SK-N-SH (cell line): ENCODE measurements at regions not wholly inside any gene's neighbourhood (a gene's known extent, or its start where the extent isn't known, plus 50 kb on each side); places are given as distances from the start of the nearest gene placed in this dataset.

Source experiments
- CTCF ChIA-PET: fragments of 300-600, 350-600 bp; formaldehyde crosslinking; extraction: SDS; loops from one replicate; lab custom pipeline; 2021; lab: Yijun Ruan, JAX
- POLR2A ChIA-PET: fragments of 350-600 bp; sonication (Branson Sonifier 250); formaldehyde crosslinking; extraction: SDS; loops from one replicate; lab custom pipeline; 2020; ENCODE audit warnings: antibody characterized with exemption, inconsistent platforms; lab: Yijun Ruan, JAX
- DNase-seq: peaks from one replicate; pipeline ENCODE4 v3.0.0; 2012
- H2AFZ ChIP-seq: fragments of 200-600 bp; sonication (generic); 2 replicates; pipeline ENCODE4 v1.8.1; 2016; ENCODE audit warnings: antibody characterized with exemption, mild to moderate bottlenecking, low read depth
- H3F3A ChIP-seq: fragments of 200-600 bp; sonication (generic); replicated peaks from 2 replicates; pipeline ENCODE3; 2016; ENCODE audit warnings: antibody characterized with exemption, mild to moderate bottlenecking; ENCODE audit not compliant: insufficient read depth
- H3K27ac ChIP-seq, 2 experiments: fragments of 200-500 bp in 1 of 2; fragments of 200-600 bp in 1 of 2; sonication (Bioruptor generic) in 1 of 2; sonication (generic), shearing (Covaris generic) in 1 of 2; 2 replicates each; pipeline versions ENCODE4 v1.5.1 to v1.6.1; 2014 to 2016; ENCODE audit warnings: low read depth in 2 of 2, inconsistent platforms in 1 of 2, low read length in 1 of 2, mild to moderate bottlenecking in 1 of 2, mixed read lengths in 1 of 2
- H3K27me3 ChIP-seq: fragments of 200-600 bp; sonication (generic), shearing (Covaris generic); 2 replicates; pipeline ENCODE4 v1.6.1; 2016; ENCODE audit warnings: mixed run types; ENCODE audit not compliant: insufficient read depth
- H3K36me3 ChIP-seq, 2 experiments: fragments of 200-500 bp in 1 of 2; fragments of 200-600 bp in 1 of 2; sonication (Bioruptor generic) in 1 of 2; sonication (generic) in 1 of 2; replicated peaks in 1 of 2; 2 replicates each; pipeline versions ENCODE3 to v1.5.1; 2014 to 2016; ENCODE audit warnings: low read length in 1 of 2, mild to moderate bottlenecking in 1 of 2; ENCODE audit not compliant: insufficient read depth in 2 of 2, control insufficient read depth in 1 of 2
- H3K4me1 ChIP-seq, 2 experiments: fragments of 200-500 bp in 1 of 2; fragments of 200-600 bp in 1 of 2; sonication (Bioruptor generic) in 1 of 2; sonication (generic), shearing (Covaris generic) in 1 of 2; 2 replicates each; pipeline versions ENCODE4 v1.5.1 to v1.6.1; 2014 to 2016; ENCODE audit warnings: low read depth in 1 of 2, low read length in 1 of 2, mixed run types in 1 of 2; ENCODE audit not compliant: insufficient read depth in 2 of 2, control insufficient read depth in 1 of 2
- H3K4me2 ChIP-seq: fragments of 200-600 bp; sonication (generic), shearing (Covaris generic); 2 replicates; pipeline ENCODE4 v1.6.1; 2017; ENCODE audit warnings: mixed run types
- H3K4me3 ChIP-seq, 2 experiments: fragments of 200-500 bp in 1 of 2; fragments of 200-600 bp in 1 of 2; sonication (Bioruptor generic) in 1 of 2; sonication (generic), shearing (Covaris generic) in 1 of 2; 2 replicates each; pipeline versions ENCODE4 v1.5.1 to v1.8.1; 2014 to 2016; ENCODE audit warnings: low read depth in 2 of 2, inconsistent platforms in 1 of 2, low read length in 1 of 2, mild to moderate bottlenecking in 1 of 2, mixed read lengths in 1 of 2, moderate library complexity in 1 of 2
- H3K79me2 ChIP-seq: fragments of 200-600 bp; sonication (generic); 2 replicates; pipeline ENCODE4 v1.8.1; 2017; ENCODE audit warnings: mild to moderate bottlenecking; ENCODE audit not compliant: insufficient read depth
- H3K9ac ChIP-seq: fragments of 200-600 bp; sonication (generic); 2 replicates; pipeline ENCODE4 v1.6.1; 2017; ENCODE audit warnings: mixed run types
- H3K9me2 ChIP-seq: fragments of 200-600 bp; sonication (generic); 2 replicates; pipeline ENCODE4 v1.6.1; 2017; ENCODE audit warnings: mixed run types
- H3K9me3 ChIP-seq: fragments of 200-600 bp; sonication (generic); 2 replicates; pipeline ENCODE4 v1.6.1; 2017; ENCODE audit warnings: mixed run types, mild to moderate bottlenecking, moderate library complexity
- H4K20me1 ChIP-seq: fragments of 200-600 bp; sonication (generic); 2 replicates; pipeline ENCODE4 v1.6.1; 2017; ENCODE audit warnings: mild to moderate bottlenecking, mixed run types; ENCODE audit not compliant: insufficient read depth
- ELF1 ChIP-seq: IDR thresholded peaks from 2 replicates; pipeline ENCODE4 v1.4.0; 2012
- EZH2phosphoT487 ChIP-seq: fragments of 200-600 bp; sonication (generic); IDR thresholded peaks from 2 replicates; pipeline ENCODE4 v1.6.1; 2017; ENCODE audit warnings: low read depth, mixed run types, mild to moderate bottlenecking, antibody characterized with exemption, moderate library complexity, borderline replicate concordance
- FOSL2 ChIP-seq: IDR thresholded peaks from 2 replicates; pipeline ENCODE4 v1.4.0; 2012; ENCODE audit warnings: low read depth, mild to moderate bottlenecking, moderate library complexity, borderline replicate concordance
- FOXJ3 ChIP-seq: sonication (generic); formaldehyde crosslinking; IDR thresholded peaks from 2 replicates; pipeline ENCODE4 v1.5.1; 2020; ENCODE audit warnings: mild to moderate bottlenecking, missing genetic modification reagents
- GATA2 ChIP-seq: sonication (generic); formaldehyde crosslinking; IDR thresholded peaks from 2 replicates; pipeline ENCODE4 v1.5.0; 2020; ENCODE audit warnings: mild to moderate bottlenecking, missing genetic modification reagents
- MEF2A ChIP-seq: IDR thresholded peaks from 2 replicates; pipeline ENCODE4 v1.4.0; 2012; ENCODE audit warnings: low read depth, borderline replicate concordance
- NFIC ChIP-seq: IDR thresholded peaks from 2 replicates; pipeline ENCODE4 v1.4.0; 2012; ENCODE audit warnings: borderline replicate concordance
- POLR2AphosphoS5 ChIP-seq: IDR thresholded peaks from 2 replicates; pipeline ENCODE4 v1.6.1; 2012; ENCODE audit warnings: low read depth, low read length
- RFX5 ChIP-seq: IDR thresholded peaks from 2 replicates; pipeline ENCODE4 v1.6.1; 2012; ENCODE audit warnings: mild to moderate bottlenecking, improper control_type of control experiment, low read length
- RXRA ChIP-seq: IDR thresholded peaks from 2 replicates; pipeline ENCODE4 v1.4.0; 2012; ENCODE audit warnings: low read depth, mild to moderate bottlenecking, borderline replicate concordance
- TAF1 ChIP-seq: IDR thresholded peaks from 2 replicates; pipeline ENCODE4 v1.6.1; 2012; ENCODE audit warnings: low read depth, mild to moderate bottlenecking, low read length, moderate library complexity, borderline replicate concordance
- TCF12 ChIP-seq: IDR thresholded peaks from 2 replicates; pipeline ENCODE4 v1.4.0; 2012
- YY1 ChIP-seq: IDR thresholded peaks from 2 replicates; pipeline ENCODE4 v1.4.0; 2012; ENCODE audit warnings: low read depth, mild to moderate bottlenecking
- WGBS: methylation state at CpG from one replicate; pipeline ENCODE4 v1.1.6; 2017; ENCODE audit warnings: low lambda C conversion rate; 5-methylcytosine and 5-hydroxymethylcytosine counted together
- TF ChIP-seq, protein P1 (sequence below): fragments of 150-350 bp; IDR thresholded peaks from 2 replicates; pipeline ENCODE4 v1.6.1; 2017; ENCODE audit warnings: antibody characterized with exemption, low read length, low read depth, borderline replicate concordance
- TF ChIP-seq, protein P2 (sequence below): IDR thresholded peaks from 2 replicates; pipeline ENCODE4 v1.4.0; 2012; ENCODE audit warnings: low read depth
- TF ChIP-seq, protein P3 (sequence below): IDR thresholded peaks from 2 replicates; pipeline ENCODE4; 2012
- TF ChIP-seq, protein P4 (sequence below): fragments of 150-350 bp; IDR thresholded peaks from 2 replicates; pipeline ENCODE4 v1.6.1; 2016; ENCODE audit warnings: mild to moderate bottlenecking, low read depth, low read length

DNA sequence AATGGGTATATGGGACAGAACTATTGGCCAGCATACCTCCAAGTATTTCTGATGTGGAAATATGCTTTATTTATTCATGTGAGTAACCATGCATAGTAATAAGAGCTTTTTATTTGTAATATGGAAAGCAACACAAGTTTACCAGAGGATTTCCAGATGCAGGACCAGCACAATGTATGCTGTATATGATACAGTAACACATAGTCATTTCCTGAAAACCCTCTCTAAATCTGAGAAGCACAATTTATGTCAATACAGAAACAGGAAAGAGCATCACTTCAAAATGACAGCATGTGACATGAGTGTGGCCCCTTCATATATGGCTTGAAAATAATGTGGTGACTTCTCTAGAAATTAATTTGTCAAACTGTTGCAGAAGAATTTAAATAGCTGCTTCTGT lies 1134.7 kb upstream of the ADGRL2 start:
- H3K4me3 ChIP-seq: no peak overlapping the region
- H3K79me2 ChIP-seq: no peaks in the 10 kb centered on the region
- no peaks in the 10 kb centered on the region for H3K9me3 ChIP-seq
- H3K4me2 ChIP-seq: no peak overlapping the region
- H4K20me1 ChIP-seq: no peaks in the 10 kb centered on the region
- no peaks in the 10 kb centered on the region; a peak in 1 of 4 replicates for H3K4me1 ChIP-seq
- no peaks in the 10 kb centered on the region for H3K27me3 ChIP-seq
- TF ChIP-seq YY1: no peak
- no peak for TF ChIP-seq MEF2A
- TF ChIP-seq GATA2: no peak
- no peak for TF ChIP-seq RXRA
- TF ChIP-seq FOSL2: no peak
- H3K9ac ChIP-seq: no peak overlapping the region
- ChIA-PET CTCF (no interaction called here), POLR2A (no interaction called here)
- DNase-seq: no peak
- no peak overlapping the region for H3K27ac ChIP-seq
- H2AFZ ChIP-seq: no peak overlapping the region
- no peaks in the 10 kb centered on the region for H3F3A ChIP-seq
- no peaks in the 10 kb centered on the region for H3K9me2 ChIP-seq
- no peaks in the 10 kb centered on the region for H3K36me3 ChIP-seq

DNA sequence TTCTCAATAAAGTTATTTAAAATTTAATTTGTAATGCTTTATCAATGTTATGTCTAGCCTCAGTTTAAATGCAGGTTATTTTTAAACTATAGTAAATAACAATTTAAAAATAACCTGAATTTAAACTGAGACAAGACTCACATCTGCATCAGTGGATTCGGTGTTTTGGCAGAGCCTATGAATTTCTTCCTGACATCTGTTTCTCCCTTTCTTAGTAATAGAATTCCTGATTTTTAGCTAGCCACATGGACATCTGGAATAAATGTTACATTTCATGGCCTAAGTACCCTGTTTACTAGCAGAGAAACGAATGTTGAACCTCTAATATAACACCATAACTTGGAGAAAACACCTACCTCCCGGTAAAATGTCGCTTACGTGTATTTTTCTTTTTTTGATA lies 1141.6 kb upstream of the ADGRL2 start:
- DNase-seq: no peak
- 79% methylated on average over 5 of the region's 5 CpGs for WGBS
- H3F3A ChIP-seq: no peaks in the 10 kb centered on the region
- H3K9me2 ChIP-seq: no peaks in the 10 kb centered on the region
- no peak overlapping the region for H3K4me2 ChIP-seq
- CTCF ChIA-PET: no interaction called here
- no peaks in the 10 kb centered on the region for H3K4me1 ChIP-seq
- H3K27me3 ChIP-seq: no peaks in the 10 kb centered on the region
- H3K36me3 ChIP-seq: no peaks in the 10 kb centered on the region
- no peaks in the 10 kb centered on the region for H4K20me1 ChIP-seq
- H3K79me2 ChIP-seq: no peaks in the 10 kb centered on the region
- H3K27ac ChIP-seq: no peak overlapping the region
- no peak overlapping the region for H2AFZ ChIP-seq
- no peak overlapping the region for H3K4me3 ChIP-seq
- no peaks in the 10 kb centered on the region for H3K9me3 ChIP-seq
- H3K9ac ChIP-seq: no peak overlapping the region
- POLR2A ChIA-PET: no interaction called here
- TF ChIP-seq, protein P1, sequence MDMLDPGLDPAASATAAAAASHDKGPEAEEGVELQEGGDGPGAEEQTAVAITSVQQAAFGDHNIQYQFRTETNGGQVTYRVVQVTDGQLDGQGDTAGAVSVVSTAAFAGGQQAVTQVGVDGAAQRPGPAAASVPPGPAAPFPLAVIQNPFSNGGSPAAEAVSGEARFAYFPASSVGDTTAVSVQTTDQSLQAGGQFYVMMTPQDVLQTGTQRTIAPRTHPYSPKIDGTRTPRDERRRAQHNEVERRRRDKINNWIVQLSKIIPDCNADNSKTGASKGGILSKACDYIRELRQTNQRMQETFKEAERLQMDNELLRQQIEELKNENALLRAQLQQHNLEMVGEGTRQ: no peak
- TF ChIP-seq POLR2AphosphoS5 (no peak), NFIC (no peak), EZH2phosphoT487 (no peak), RXRA (no peak), RFX5 (no peak), TCF12 (no peak), FOXJ3 (CRISPR knock-in tag) (no peak), ELF1 (no peak), FOSL2 (no peak), TAF1 (no peak)
- TF ChIP-seq, protein P2, sequence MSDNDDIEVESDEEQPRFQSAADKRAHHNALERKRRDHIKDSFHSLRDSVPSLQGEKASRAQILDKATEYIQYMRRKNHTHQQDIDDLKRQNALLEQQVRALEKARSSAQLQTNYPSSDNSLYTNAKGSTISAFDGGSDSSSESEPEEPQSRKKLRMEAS: no peak
- TF ChIP-seq, protein P3, sequence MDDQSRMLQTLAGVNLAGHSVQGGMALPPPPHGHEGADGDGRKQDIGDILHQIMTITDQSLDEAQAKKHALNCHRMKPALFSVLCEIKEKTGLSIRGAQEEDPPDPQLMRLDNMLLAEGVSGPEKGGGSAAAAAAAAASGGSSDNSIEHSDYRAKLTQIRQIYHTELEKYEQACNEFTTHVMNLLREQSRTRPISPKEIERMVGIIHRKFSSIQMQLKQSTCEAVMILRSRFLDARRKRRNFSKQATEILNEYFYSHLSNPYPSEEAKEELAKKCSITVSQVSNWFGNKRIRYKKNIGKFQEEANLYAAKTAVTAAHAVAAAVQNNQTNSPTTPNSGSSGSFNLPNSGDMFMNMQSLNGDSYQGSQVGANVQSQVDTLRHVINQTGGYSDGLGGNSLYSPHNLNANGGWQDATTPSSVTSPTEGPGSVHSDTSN: no peak
- TF ChIP-seq, protein P4, sequence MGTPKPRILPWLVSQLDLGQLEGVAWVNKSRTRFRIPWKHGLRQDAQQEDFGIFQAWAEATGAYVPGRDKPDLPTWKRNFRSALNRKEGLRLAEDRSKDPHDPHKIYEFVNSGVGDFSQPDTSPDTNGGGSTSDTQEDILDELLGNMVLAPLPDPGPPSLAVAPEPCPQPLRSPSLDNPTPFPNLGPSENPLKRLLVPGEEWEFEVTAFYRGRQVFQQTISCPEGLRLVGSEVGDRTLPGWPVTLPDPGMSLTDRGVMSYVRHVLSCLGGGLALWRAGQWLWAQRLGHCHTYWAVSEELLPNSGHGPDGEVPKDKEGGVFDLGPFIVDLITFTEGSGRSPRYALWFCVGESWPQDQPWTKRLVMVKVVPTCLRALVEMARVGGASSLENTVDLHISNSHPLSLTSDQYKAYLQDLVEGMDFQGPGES: no peak
